Activated naive CD8-positive, alpha-beta T cell treated with anti-CD3 and anti-CD28 coated beads for 36 hours (primary cell): ENCODE measurements at regions not wholly inside any gene's neighbourhood (a gene's known extent, or its start where the extent isn't known, plus 50 kb on each side); places are given as distances from the start of the nearest gene placed in this dataset.
"Not testable (repeated sequence)": the region's sequence is repeated elsewhere in the genome, so short reads cannot be mapped to it uniquely, and the experiment has no call there.

Experiments
- DNase-seq: peaks from one replicate; pipeline ENCODE4 v3.0.0; 2021
- H3K27ac Mint-ChIP-seq: one replicate; pipeline ENCODE4 v1.8.0; 2022; ENCODE audit warnings: mild to moderate bottlenecking, moderate library complexity, mixed read lengths
- H3K27me3 Mint-ChIP-seq: one replicate; pipeline ENCODE4 v1.8.0; 2022; ENCODE audit warnings: mild to moderate bottlenecking, mixed read lengths
- H3K36me3 Mint-ChIP-seq: one replicate; pipeline ENCODE4 v1.8.0; 2021; ENCODE audit warnings: mild to moderate bottlenecking, mixed read lengths
- H3K4me1 Mint-ChIP-seq: one replicate; pipeline ENCODE4 v1.8.0; 2021; ENCODE audit warnings: mixed read lengths
- H3K4me3 Mint-ChIP-seq: one replicate; pipeline ENCODE4 v1.8.0; 2022; ENCODE audit warnings: mild to moderate bottlenecking, moderate library complexity, mixed read lengths
- H3K9me3 Mint-ChIP-seq: one replicate; pipeline ENCODE4 v1.8.0; 2022; ENCODE audit warnings: mixed read lengths

DNA sequence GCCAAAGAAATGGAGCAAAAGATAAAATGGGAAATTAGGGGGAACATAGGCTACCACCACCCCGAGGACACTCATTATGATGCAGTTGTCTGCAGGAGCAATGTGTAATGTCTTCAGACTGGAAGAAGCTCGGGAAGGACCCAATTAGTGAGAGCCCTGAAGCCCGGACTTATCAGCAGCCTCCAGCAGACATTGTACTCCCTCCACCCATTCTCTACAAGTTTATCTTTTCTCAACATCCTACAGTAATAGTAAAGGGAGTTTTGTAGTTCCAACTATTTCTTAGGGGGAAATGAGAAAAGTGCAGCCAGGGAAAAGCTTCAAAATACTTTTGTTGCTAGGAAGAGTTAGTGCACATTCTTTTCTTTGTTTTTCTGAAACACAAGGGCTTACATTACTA, 657.3 kb upstream of the COBL start:
- DNase-seq: no peak
- H3K36me3 Mint-ChIP-seq: no peaks in the 10 kb centered on the region
- no peaks in the 10 kb centered on the region for H3K27me3 Mint-ChIP-seq
- H3K4me1 Mint-ChIP-seq: no peaks in the 10 kb centered on the region
- H3K4me3 Mint-ChIP-seq: no peak overlapping the region
- peaks cover 3% of the 10 kb centered on the region for H3K9me3 Mint-ChIP-seq
- H3K27ac Mint-ChIP-seq: no peak overlapping the region

DNA sequence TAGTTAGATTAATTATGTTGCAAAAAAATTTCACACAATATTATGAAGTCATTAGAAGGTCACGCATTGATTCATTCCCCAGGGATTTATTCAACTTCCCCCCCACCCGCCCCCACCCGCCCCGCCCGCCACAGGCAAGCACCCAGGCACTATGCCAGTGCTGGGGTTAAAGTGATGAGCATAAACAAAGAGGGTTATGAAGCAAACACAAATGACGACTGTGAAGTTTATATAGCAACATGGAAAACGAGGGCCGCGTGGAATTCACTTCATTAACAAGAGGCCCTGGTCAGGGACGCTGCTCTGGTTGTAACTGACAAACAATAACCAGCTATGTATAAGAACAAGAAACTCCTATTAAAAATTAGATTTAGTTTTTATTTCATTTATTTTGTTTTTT, 656.5 kb upstream of the COBL start:
- DNase-seq: no peak
- peaks cover 5% of the 10 kb centered on the region for H3K9me3 Mint-ChIP-seq
- no peaks in the 10 kb centered on the region for H3K36me3 Mint-ChIP-seq
- H3K4me1 Mint-ChIP-seq: no peaks in the 10 kb centered on the region
- H3K4me3 Mint-ChIP-seq: no peak overlapping the region
- H3K27ac Mint-ChIP-seq: no peak overlapping the region
- no peaks in the 10 kb centered on the region for H3K27me3 Mint-ChIP-seq

GRCh38 chr7:51970961-51971665, 654.5 kb upstream of the COBL start:
- no peak for DNase-seq
- Mint-ChIP-seq H3K9me3 (peaks cover 7% of the 10 kb centered on the region), H3K27ac (no peak overlapping the region)

GRCh38 chr7:51968461-51968860, 651.9 kb upstream of the COBL start:
- Mint-ChIP-seq H3K27ac (no peak overlapping the region), H3K4me1 (no peaks in the 10 kb centered on the region), H3K4me3 (no peak overlapping the region), H3K9me3 (peaks cover 9% of the 10 kb centered on the region), H3K27me3 (no peaks in the 10 kb centered on the region), H3K36me3 (no peaks in the 10 kb centered on the region)
- DNase-seq: no peak

More at GRCh38 chr7:51970961-51971665, 654.5 kb upstream of the COBL start:
- Mint-ChIP-seq H3K27me3 (no peaks in the 10 kb centered on the region), H3K4me1 (no peaks in the 10 kb centered on the region), H3K36me3 (no peaks in the 10 kb centered on the region), H3K4me3 (no peak overlapping the region)

GRCh38 chr7:51965454-51965853, 648.8 kb upstream of the COBL start:
- H3K27ac Mint-ChIP-seq: no peak overlapping the region
- no peaks in the 10 kb centered on the region for H3K36me3 Mint-ChIP-seq
- H3K9me3 Mint-ChIP-seq: peaks cover 7% of the 10 kb centered on the region
- H3K4me3 Mint-ChIP-seq: no peak overlapping the region
- H3K4me1 Mint-ChIP-seq: no peaks in the 10 kb centered on the region
- no peaks in the 10 kb centered on the region for H3K27me3 Mint-ChIP-seq
- DNase-seq: no peak

- no peaks in the 10 kb centered on the region for H3K36me3 Mint-ChIP-seq
- no peaks in the 10 kb centered on the region for H3K27me3 Mint-ChIP-seq
- no peaks in the 10 kb centered on the region for H3K4me1 Mint-ChIP-seq
- peaks cover 6% of the 10 kb centered on the region for H3K9me3 Mint-ChIP-seq
- H3K4me3 Mint-ChIP-seq: no peak overlapping the region
- no peak overlapping the region for H3K27ac Mint-ChIP-seq
- DNase-seq: no peak
Observed at GRCh38 chr7:51961804-51962203, 645.2 kb upstream of the COBL start.

DNA sequence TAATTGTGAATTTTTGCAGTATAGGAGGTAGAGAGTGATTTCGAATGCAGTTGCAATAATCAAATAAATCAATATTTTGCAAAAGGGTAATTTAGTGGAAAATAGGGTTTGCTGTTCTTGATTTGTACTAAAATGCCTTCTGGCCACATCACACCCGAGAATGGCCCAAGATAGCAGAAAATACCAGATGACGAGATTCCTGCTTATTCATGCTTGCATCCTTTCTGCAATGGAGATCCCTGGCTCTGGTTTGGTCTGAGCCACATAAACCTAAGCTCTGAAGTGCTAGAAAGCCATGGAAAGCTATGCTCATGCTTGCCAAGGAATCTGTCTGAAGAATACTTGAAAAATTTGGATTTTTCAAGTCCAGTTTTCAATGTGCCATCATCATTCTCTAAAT, 634.2 kb upstream of the COBL start:
- no peak for DNase-seq
- peaks cover 4% of the 10 kb centered on the region for H3K9me3 Mint-ChIP-seq
- H3K27me3 Mint-ChIP-seq: no peaks in the 10 kb centered on the region
- H3K4me3 Mint-ChIP-seq: no peak overlapping the region
- H3K36me3 Mint-ChIP-seq: no peaks in the 10 kb centered on the region
- H3K27ac Mint-ChIP-seq: no peak overlapping the region
- H3K4me1 Mint-ChIP-seq: no peaks in the 10 kb centered on the region

DNA sequence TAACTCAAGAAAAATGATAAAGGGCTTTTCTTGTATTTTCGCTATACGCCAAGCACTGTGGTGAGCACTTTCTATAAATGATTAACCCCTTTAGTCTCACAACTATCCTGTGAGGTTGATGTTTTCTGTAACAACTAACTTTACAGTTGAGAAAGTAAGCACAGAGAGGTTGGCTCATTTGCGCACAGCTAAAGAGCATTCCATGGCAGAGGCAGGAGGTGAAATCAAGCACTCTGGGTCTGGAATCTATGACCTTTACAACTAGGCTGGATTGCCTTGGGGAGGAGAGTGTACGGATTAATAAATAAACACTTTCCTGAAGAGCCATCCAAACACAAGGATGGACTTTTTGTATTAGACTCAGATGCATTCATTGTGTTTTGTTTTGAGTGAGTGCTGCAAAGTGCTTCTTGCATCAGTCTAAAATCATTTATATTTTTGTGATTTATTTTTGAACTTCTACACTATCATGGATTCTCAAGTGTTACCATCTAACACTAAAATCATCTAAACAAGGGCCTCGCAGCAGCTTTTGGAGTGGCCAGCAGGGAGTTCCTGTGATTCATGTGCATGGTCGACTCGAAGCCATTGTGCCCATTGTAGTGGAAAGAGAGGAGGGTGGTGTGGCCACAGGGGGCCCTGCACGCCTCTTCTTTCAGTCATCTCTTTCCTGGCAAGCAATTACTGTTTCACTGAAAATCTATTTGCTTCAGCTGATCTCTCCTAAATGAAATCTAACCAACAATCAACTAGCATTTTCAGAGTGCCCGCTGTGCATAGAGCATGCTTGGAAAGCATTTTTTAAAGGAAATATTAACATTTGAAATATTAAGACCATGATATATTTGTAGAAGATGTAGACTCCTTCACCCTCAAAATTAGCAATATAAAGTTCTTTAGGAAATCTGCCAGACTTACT, 633.4 kb upstream of the COBL start:
- no peaks in the 10 kb centered on the region for H3K27me3 Mint-ChIP-seq
- no peaks in the 10 kb centered on the region for H3K4me1 Mint-ChIP-seq
- DNase-seq: no peak
- no peaks in the 10 kb centered on the region for H3K36me3 Mint-ChIP-seq
- H3K27ac Mint-ChIP-seq: no peak overlapping the region
- H3K4me3 Mint-ChIP-seq: no peak overlapping the region
- H3K9me3 Mint-ChIP-seq: peaks cover 5% of the 10 kb centered on the region

DNA sequence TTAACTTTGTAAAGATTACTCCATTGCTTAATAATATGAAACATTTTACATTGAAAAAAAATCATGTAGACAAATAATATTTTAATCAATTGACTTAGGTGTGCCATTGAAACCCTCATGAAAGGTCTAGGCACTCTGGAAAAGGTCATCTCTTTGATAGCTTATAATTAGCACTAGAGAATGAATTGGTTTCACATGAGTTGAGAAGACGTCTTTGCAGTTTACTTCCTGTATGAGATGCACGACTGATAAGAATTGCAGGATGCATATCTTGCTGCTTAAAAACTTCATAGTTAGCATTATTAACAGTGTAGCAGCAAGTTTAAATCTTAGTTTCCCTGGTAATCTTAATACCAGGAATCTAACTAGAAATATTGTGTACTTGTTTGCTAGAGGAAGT, 614.2 kb upstream of the COBL start:
- H3K27me3 Mint-ChIP-seq: no peaks in the 10 kb centered on the region
- DNase-seq: no peak
- H3K4me3 Mint-ChIP-seq: no peak overlapping the region
- peaks cover 1% of the 10 kb centered on the region for H3K36me3 Mint-ChIP-seq
- no peak overlapping the region for H3K27ac Mint-ChIP-seq
- H3K9me3 Mint-ChIP-seq: peaks cover 23% of the 10 kb centered on the region
- no peaks in the 10 kb centered on the region for H3K4me1 Mint-ChIP-seq

DNA sequence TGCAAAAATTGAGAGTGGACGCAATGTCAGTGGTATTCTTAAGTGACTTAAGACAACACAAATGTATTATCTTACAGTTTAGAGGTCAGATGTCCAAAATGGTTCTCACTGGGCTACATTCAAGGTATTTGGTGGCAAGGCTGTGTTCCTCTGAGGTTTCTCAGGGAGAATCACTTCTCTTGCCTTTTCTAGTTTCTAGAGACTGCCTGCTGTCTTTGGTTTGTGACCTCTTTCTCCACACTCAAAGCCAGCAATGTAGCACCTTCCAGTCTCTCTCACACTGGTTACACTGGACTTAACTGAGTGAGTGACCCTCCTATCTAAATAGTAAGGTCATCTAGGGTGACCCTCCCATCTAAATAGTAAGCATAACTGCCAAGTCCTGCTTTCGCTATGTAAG, 613.2 kb upstream of the COBL start:
- Mint-ChIP-seq H3K4me3 (no peak overlapping the region), H3K27me3 (no peaks in the 10 kb centered on the region), H3K27ac (no peak overlapping the region), H3K4me1 (no peaks in the 10 kb centered on the region), H3K36me3 (peaks cover 1% of the 10 kb centered on the region), H3K9me3 (peaks cover 31% of the 10 kb centered on the region)
- no peak for DNase-seq

DNA sequence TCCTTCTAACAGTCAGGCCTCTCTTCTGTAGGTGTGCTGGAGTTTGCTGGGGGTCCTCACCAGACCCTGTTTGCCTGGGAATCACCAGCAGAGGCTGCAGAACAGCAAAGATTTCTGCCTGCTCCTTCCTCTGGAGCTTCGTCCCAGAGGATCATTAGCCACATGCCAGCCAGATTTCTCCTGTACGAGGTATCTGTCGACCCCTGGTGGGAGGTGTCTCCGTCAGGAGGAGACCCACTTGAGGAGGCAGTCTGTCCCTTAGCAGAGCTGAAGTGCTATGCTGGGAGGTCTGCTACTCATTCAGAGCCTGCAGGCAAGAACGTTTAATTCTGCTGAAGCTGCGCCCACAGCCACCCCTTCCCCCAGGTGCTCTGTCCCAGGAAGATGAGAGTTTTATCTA, 611.1 kb upstream of the COBL start:
- Mint-ChIP-seq H3K36me3 (peaks cover 1% of the 10 kb centered on the region), H3K27ac (no peak overlapping the region), H3K27me3 (no peaks in the 10 kb centered on the region), H3K4me3 (no peak overlapping the region), H3K4me1 (no peaks in the 10 kb centered on the region), H3K9me3 (peaks cover 31% of the 10 kb centered on the region)
- no peak for DNase-seq

DNA sequence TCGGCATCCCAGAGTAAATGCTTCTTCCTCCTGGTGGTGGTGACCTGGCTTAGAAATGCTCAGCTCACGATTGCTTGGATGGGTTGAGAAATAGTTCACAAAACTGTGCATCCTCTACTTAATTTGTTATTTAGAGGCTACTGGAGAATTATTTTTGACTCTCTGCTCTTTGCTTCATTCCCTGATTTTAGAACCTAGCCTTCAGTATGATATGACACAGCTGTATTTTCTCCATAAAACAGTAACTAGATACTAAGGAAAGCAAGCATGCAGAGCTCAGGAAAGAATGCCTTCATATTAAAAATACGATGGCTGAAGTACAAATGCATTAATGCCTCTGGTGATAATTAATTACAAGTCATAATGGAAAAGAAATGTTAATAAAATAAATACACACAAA, 602.0 kb upstream of the COBL start:
- DNase-seq: no peak
- Mint-ChIP-seq H3K9me3 (peaks cover 14% of the 10 kb centered on the region), H3K36me3 (no peaks in the 10 kb centered on the region), H3K27ac (no peak overlapping the region), H3K4me1 (no peaks in the 10 kb centered on the region), H3K4me3 (no peak overlapping the region), H3K27me3 (no peaks in the 10 kb centered on the region)

- Mint-ChIP-seq H3K4me1 (no peaks in the 10 kb centered on the region), H3K4me3 (no peak overlapping the region), H3K27me3 (no peaks in the 10 kb centered on the region), H3K36me3 (no peaks in the 10 kb centered on the region), H3K9me3 (peaks cover 2% of the 10 kb centered on the region), H3K27ac (no peak overlapping the region)
- DNase-seq: no peak
Observed at GRCh38 chr7:51901489-51901840, 584.9 kb upstream of the COBL start.

GRCh38 chr7:51900755-51901488, 584.3 kb upstream of the COBL start:
- not testable (repeated sequence) for H3K36me3 Mint-ChIP-seq, DNase-seq, H3K4me1 Mint-ChIP-seq, H3K4me3 Mint-ChIP-seq, H3K9me3 Mint-ChIP-seq, H3K27ac Mint-ChIP-seq, H3K27me3 Mint-ChIP-seq

- Mint-ChIP-seq H3K9me3 (peaks cover 2% of the 10 kb centered on the region), H3K27ac (no peak overlapping the region), H3K4me3 (no peak overlapping the region), H3K27me3 (no peaks in the 10 kb centered on the region), H3K36me3 (no peaks in the 10 kb centered on the region), H3K4me1 (no peaks in the 10 kb centered on the region)
- DNase-seq: no peak
Observed at GRCh38 chr7:51899611-51900010, 583.0 kb upstream of the COBL start.
